GM10248 (cell line): ENCODE measurements at regions not wholly inside any gene's neighbourhood (a gene's known extent, or its start where the extent isn't known, plus 50 kb on each side); places are given as distances from the start of the nearest gene placed in this dataset.
"Not testable (repeated sequence)": the region's sequence is repeated elsewhere in the genome, so short reads cannot be mapped to it uniquely, and the experiment has no call there.

Experiments
- CTCF ChIA-PET: fragments of 300-600 bp; sonication (Branson Sonifier 250); formaldehyde crosslinking; extraction: SDS; loops from one replicate; lab custom pipeline; 2021; ENCODE audit warnings: antibody characterized with exemption; lab: Yijun Ruan, JAX
- POLR2A ChIA-PET: fragments of 350-650 bp; sonication (Branson Sonifier 250); formaldehyde crosslinking; extraction: SDS; loops from one replicate; lab custom pipeline; 2020; ENCODE audit warnings: antibody characterized with exemption; lab: Yijun Ruan, JAX
- DNase-seq: peaks from one replicate; pipeline ENCODE4 v3.0.0; 2012; ENCODE audit errors: extremely low spot score
- CTCF ChIP-seq: IDR thresholded peaks from 2 replicates; pipeline ENCODE4 v1.5.1; 2012; ENCODE audit warnings: mild to moderate bottlenecking, low read depth; ENCODE audit errors: extremely low read depth, missing control alignments, control extremely low read depth

DNA sequence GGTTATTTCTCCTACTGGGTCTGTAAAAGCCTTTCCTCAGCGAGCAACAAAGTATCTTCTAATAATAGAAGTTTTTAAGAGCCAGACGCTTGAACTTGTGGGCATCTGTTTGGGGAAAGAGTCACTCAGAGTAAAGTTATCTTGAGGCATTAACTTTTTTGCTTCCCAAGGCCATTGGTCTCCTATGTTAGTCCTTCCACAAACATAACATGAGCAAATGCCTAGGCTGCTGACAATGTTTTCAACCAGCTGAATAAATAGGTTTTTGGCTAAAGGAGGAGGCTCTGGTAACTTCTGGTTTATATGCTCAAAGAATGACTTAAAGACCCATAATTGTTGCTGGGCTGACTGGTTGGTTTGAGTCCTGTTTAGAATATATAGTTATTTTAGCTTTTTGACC is 213.5 kb upstream of the SYNCRIP start:
- ChIA-PET CTCF (no interaction called here), POLR2A (no interaction called here)
- no peak for DNase-seq
- TF ChIP-seq CTCF, result no peak

DNA sequence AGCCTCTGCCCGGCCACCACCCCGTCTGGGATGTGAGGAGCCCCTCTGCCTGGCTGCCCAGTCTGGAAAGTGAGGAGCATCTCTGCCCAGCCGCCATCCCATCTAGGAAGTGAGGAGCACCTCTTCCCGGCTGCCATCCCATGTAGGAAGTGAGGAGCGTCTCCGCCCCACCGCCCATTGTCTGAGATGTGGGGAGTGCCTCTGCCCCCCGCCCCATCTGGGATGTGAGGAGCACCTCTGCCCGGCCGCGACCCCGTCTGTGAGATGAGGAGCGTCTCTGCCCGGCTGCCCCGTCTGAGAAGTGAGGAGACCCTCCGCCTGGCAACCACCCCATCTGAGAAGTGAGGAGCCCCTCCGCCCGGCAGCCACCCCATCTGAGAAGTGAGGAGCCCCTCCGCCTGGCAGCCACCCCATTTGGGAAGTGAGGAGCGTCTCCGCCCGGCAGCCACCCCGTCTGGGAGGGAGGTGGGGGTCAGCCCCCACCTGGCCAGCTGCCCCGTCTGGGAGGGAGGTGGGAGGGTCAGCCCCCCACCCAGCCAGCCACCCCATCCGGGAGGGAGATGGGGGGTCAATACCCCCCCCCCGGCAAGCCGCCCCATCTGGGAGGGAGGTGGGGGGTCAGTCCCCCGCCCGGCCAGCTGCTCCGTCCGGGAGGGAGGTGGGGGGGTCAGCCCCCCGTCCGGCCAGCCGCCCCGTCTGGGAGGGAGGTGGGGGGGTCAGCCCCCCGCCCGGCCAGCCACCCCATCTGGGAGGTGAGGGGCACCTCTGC is 195.8 kb upstream of the SYNCRIP start:
- POLR2A ChIA-PET, CTCF ChIA-PET, DNase-seq: not testable (repeated sequence)

GRCh38 chr6:85828973-85829372 is 186.3 kb upstream of the SYNCRIP start:
- CTCF ChIA-PET, result no interaction called here
- TF ChIP-seq CTCF, result no peak
- POLR2A ChIA-PET, result no interaction called here

GRCh38 chr6:85826997-85827396 is 184.3 kb upstream of the SYNCRIP start:
- DNase-seq, result no peak
- no peak for TF ChIP-seq CTCF
- POLR2A ChIA-PET, result no interaction called here
- CTCF ChIA-PET, result no interaction called here

More at GRCh38 chr6:85828973-85829372, 186.3 kb upstream of the SYNCRIP start:
- no peak for DNase-seq

- CTCF ChIA-PET, result no interaction called here
- DNase-seq, result no peak
- no peak for TF ChIP-seq CTCF
- POLR2A ChIA-PET, result no interaction called here
Observed at GRCh38 chr6:85824329-85824728, 181.6 kb upstream of the SYNCRIP start.

GRCh38 chr6:85810558-85810957 is 167.9 kb upstream of the SYNCRIP start:
- DNase-seq, result no peak
- TF ChIP-seq CTCF, result no peak
- CTCF ChIA-PET, result no interaction called here
- POLR2A ChIA-PET, result no interaction called here

DNA sequence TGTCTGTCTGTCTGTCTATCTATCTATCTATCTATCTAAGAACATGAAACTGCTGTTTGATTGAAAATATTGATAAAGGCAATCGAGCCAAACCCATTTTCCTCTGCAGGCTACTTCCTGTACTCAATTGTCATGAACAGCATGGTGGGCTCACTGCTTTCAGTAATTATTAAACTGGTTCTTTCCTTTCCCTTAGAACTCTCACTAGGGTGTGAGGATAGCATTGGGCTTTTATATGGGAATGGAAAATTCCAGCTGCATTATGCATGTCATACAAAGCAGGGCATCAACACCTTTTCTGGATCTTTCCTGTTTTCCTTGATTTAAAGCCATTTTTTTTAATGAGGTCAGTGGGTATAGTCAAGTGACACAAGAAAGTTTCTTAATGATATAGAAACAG is 161.0 kb upstream of the SYNCRIP start:
- DNase-seq, result no peak
- no peak for TF ChIP-seq CTCF
- POLR2A ChIA-PET, result no interaction called here
- CTCF ChIA-PET, result interaction anchor here (0.7 kb wide), 1 partner anchor 16 kb away, joined by 3 read pairs; no protein-coding TSS in a partner anchor
